ENCODE measurements at regions not wholly inside any gene's neighbourhood (a gene's known extent, or its start where the extent isn't known, plus 50 kb on each side); places are given as distances from the start of the nearest gene placed in this dataset.

- no peak for DNase-seq
These were observed 195.4 kb upstream of the TLE3 start for GRCh38 chr15:70293138-70293537.

GRCh38 chr15:70292076-70292760 is 194.5 kb upstream of the TLE3 start:
- DNase-seq = no peak

- DNase-seq = no peak
These were observed 193.8 kb upstream of the TLE3 start for GRCh38 chr15:70291305-70292075.

- DNase-seq = no peak
These were observed 193.0 kb upstream of the TLE3 start for GRCh38 chr15:70290708-70291107.

GRCh38 chr15:70289191-70289955 is 191.7 kb upstream of the TLE3 start:
- no peak for DNase-seq

- DNase-seq = no peak
These were observed 188.5 kb upstream of the TLE3 start for GRCh38 chr15:70286113-70286806.

GRCh38 chr15:70284438-70285214 is 186.9 kb upstream of the TLE3 start:
- no peak for DNase-seq

- DNase-seq = no peak
These were observed 185.8 kb upstream of the TLE3 start for GRCh38 chr15:70283511-70283910.

GRCh38 chr15:70281811-70282307 is 184.1 kb upstream of the TLE3 start:
- DNase-seq = no peak

- no peak for DNase-seq
These were observed 183.6 kb upstream of the TLE3 start for GRCh38 chr15:70281261-70281810.

GRCh38 chr15:70280781-70281180 is 183.1 kb upstream of the TLE3 start:
- DNase-seq = no peak

GRCh38 chr15:70279096-70279495 is 181.4 kb upstream of the TLE3 start:
- DNase-seq = no peak

- no peak for DNase-seq
These were observed 180.9 kb upstream of the TLE3 start for GRCh38 chr15:70278644-70279043.

- no peak for DNase-seq
These were observed 179.8 kb upstream of the TLE3 start for GRCh38 chr15:70277556-70277955.

- no peak for DNase-seq
These were observed 178.7 kb upstream of the TLE3 start for GRCh38 chr15:70276401-70276800.

- DNase-seq = no peak
These were observed 177.9 kb upstream of the TLE3 start for GRCh38 chr15:70275461-70276138.

- no peak for DNase-seq
These were observed 177.2 kb upstream of the TLE3 start for GRCh38 chr15:70274908-70275307.

- no peak for DNase-seq
These were observed 176.7 kb upstream of the TLE3 start for GRCh38 chr15:70274255-70274880.

- DNase-seq = no peak
These were observed 176.1 kb upstream of the TLE3 start for GRCh38 chr15:70273808-70274207.

GRCh38 chr15:70272565-70273355 is 175.0 kb upstream of the TLE3 start:
- no peak for DNase-seq

Data from CD4-positive, alpha-beta T cell treated with Interleukin-15 for 1 hour (primary cell).